Thyroid gland (tissue), 4 donors: ENCODE measurements at regions not wholly inside any gene's neighbourhood (a gene's known extent, or its start where the extent isn't known, plus 50 kb on each side); places are given as distances from the start of the nearest gene placed in this dataset.

Experiments
- DNase-seq, 2 donors: peaks; one replicate each; pipeline ENCODE4 v3.0.0-alpha.2; 2019
- H3K27ac ChIP-seq, 3 donors: fragments of 200-600 bp; sonication (generic); 1 replicate in 2 of 3; 2 replicates in 1 of 3; pipeline ENCODE4 v1.5.1; 2016 to 2019; ENCODE audit warnings: mild to moderate bottlenecking in 1 of 3, moderate library complexity in 1 of 3
- H3K27me3 ChIP-seq: fragments of 200-600 bp; sonication (generic); one replicate; pipeline ENCODE4 v1.5.1; 2019
- H3K36me3 ChIP-seq, 2 donors: fragments of 200-600 bp; sonication (generic); one replicate each; pipeline ENCODE4 v1.5.1; 2016 to 2019
- H3K4me1 ChIP-seq, 2 donors: fragments of 200-600 bp; sonication (generic); one replicate each; pipeline ENCODE4 v1.5.1; 2017 to 2019
- H3K4me3 ChIP-seq, 3 donors: fragments of 200-600 bp; sonication (generic); replicated peaks in 1 of 3; 1 replicate in 2 of 3; 2 replicates in 1 of 3; pipeline ENCODE4 v1.5.1; 2016; ENCODE audit warnings: mild to moderate bottlenecking in 1 of 3
- H3K9me3 ChIP-seq: fragments of 200-600 bp; sonication (generic); one replicate; pipeline ENCODE4 v1.5.1; 2017
- POLR2A ChIP-seq, 2 donors: fragments of 450-650 bp; IDR thresholded peaks; one replicate each; pipeline ENCODE4 v1.6.1; 2017; ENCODE audit warnings: antibody characterized with exemption in 2 of 2, mild to moderate bottlenecking in 2 of 2, moderate library complexity in 1 of 2
- WGBS, 2 donors: methylation state at CpG; one replicate each; pipeline ENCODE4 v1.1.5; 2017; 5-methylcytosine and 5-hydroxymethylcytosine counted together
- intact Hi-C: fragments of 100-400 bp; cut with DNase I; formaldehyde crosslinking; loops from one replicate; pipeline ENCODE4 v1.15.1; 2023
- TF ChIP-seq, protein P1 (sequence below), 6 experiments: fragments of 200-600 bp in 3 of 6; fragments of 450-650 bp in 3 of 6; sonication (generic) in 3 of 6; IDR thresholded peaks; one replicate each; pipeline ENCODE4 v1.5.1; 2016 to 2019; ENCODE audit warnings: antibody characterized with exemption in 6 of 6, mild to moderate bottlenecking in 2 of 6, inconsistent platforms in 1 of 6, moderate library complexity in 1 of 6

DNA sequence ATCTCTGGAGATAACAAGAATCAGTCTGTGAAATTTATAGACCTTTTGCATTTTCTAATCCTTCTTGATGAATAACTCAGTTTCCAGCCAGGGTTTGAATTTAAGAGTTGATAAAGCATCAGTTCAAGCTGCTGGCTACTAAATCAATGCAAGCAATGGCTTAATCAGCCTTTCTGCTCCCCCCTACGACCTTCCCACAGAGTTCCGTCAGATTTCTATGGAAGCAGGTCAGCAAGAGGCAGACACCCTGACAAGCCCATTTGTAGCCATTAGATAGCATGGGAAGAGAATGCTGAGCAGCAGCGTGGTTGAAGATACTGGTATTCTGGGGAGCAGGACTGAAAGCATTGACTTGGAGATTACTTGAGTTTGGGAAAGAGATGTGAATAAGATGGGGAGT is 868.1 kb downstream of the KCNJ2 start:
- TF ChIP-seq, protein P1, sequence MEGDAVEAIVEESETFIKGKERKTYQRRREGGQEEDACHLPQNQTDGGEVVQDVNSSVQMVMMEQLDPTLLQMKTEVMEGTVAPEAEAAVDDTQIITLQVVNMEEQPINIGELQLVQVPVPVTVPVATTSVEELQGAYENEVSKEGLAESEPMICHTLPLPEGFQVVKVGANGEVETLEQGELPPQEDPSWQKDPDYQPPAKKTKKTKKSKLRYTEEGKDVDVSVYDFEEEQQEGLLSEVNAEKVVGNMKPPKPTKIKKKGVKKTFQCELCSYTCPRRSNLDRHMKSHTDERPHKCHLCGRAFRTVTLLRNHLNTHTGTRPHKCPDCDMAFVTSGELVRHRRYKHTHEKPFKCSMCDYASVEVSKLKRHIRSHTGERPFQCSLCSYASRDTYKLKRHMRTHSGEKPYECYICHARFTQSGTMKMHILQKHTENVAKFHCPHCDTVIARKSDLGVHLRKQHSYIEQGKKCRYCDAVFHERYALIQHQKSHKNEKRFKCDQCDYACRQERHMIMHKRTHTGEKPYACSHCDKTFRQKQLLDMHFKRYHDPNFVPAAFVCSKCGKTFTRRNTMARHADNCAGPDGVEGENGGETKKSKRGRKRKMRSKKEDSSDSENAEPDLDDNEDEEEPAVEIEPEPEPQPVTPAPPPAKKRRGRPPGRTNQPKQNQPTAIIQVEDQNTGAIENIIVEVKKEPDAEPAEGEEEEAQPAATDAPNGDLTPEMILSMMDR (IDR thresholded peaks at IDR 0.05): no peak
- no peak for TF ChIP-seq POLR2A (IDR thresholded peaks at IDR 0.05)
- H3K9me3 ChIP-seq: no peaks in the 10 kb centered on the region
- intact Hi-C loops: no loop called here

DNA sequence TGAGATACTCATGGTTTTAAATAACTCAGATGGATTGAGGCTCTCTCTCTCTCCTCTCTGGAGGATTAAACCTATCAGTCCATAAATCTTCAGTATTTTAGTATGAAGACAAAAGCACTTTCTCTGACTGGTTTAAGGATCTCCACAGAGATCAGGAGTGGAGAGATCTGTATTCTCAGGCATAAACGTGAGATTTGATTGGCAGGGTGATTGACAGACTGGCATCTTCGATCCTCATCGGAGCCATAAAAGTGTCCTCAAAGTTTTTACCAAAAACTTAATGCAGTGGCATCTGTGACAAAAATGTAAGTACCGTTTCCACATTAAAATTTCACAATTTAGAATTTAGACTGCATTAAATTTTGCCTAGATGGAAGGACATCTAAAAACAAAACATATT is 870.1 kb downstream of the KCNJ2 start:
- Histone ChIP-seq H3K27ac (no peak overlapping the region), H3K27me3 (no peaks in the 10 kb centered on the region), H3K4me1 (no peaks in the 10 kb centered on the region), H3K9me3 (no peaks in the 10 kb centered on the region), H3K4me3 (no peak overlapping the region), H3K36me3 (no peaks in the 10 kb centered on the region)
- WGBS, 2 donors: 87% methylated on average over 4 of the region's 4 CpGs
- DNase-seq: no peak
- no peak for TF ChIP-seq POLR2A (IDR thresholded peaks at IDR 0.05)
- TF ChIP-seq, protein P1 (IDR thresholded peaks at IDR 0.05): no peak
- intact Hi-C loops: no loop called here

More for the DNA sequence above, 868.1 kb downstream of the KCNJ2 start:
- no peak overlapping the region for H3K27ac ChIP-seq
- H3K27me3 ChIP-seq: no peaks in the 10 kb centered on the region
- no peaks in the 10 kb centered on the region for H3K36me3 ChIP-seq
- WGBS, 2 donors: 64% methylated on average over 3 of the region's 3 CpGs
- no peak for DNase-seq
- H3K4me3 ChIP-seq: no peak overlapping the region
- H3K4me1 ChIP-seq: no peaks in the 10 kb centered on the region

DNA sequence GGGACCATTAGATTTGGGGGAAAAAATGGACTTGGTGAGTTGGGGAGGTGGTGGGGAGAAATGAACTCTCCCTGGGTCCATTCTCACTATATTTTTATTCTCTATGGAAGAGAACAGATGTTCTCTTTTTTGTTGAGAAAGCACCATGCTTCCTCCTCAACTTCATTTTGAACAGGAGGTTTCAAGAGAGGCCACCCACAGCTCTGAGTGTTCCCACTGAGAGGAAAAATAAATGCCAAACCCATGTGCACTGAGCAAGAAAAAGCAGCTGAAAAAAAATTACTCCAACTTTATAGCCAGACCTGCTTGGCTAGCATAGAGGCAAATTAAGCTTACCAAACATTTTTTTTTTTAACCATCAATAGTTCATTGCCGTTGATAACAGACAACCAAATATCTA is 883.6 kb downstream of the KCNJ2 start:
- Histone ChIP-seq H3K27ac (no peak overlapping the region), H3K4me1 (peaks cover 4% of the 10 kb centered on the region in 2 donors), H3K9me3 (no peaks in the 10 kb centered on the region), H3K27me3 (no peaks in the 10 kb centered on the region), H3K36me3 (no peaks in the 10 kb centered on the region), H3K4me3 (no peak overlapping the region)
- 55 to 60% methylated on average over 1 of the region's 1 CpG for WGBS, 2 donors
- TF ChIP-seq, protein P1 (IDR thresholded peaks at IDR 0.05): no peak
- no peak for TF ChIP-seq POLR2A (IDR thresholded peaks at IDR 0.05)
- intact Hi-C loops: no loop called here
- DNase-seq: peak; percentile 28 to 32

DNA sequence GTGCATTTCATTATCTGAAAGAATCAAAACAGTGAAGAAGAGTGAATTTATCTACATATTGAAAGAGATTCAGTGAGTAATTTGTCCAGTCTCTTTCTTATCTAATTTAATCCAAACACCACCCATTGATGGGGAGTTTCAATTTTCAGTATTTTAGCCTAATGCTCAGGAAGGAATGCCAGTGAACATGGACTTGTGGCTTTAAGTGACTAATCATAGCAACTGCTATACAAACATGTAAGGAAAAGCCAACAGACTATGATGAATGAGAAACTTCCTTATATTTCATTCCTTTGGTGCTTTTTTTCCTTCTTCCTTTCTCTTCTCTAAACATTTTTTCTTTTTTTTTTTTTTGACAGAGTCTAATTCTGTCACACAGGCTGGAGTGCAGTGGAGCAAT is 885.8 kb downstream of the KCNJ2 start:
- Histone ChIP-seq H3K27ac (no peak overlapping the region), H3K4me1 (peaks cover 0 to 4% of the 10 kb centered on the region in 2 donors)
- TF ChIP-seq POLR2A (IDR thresholded peaks at IDR 0.05): no peak
- TF ChIP-seq, protein P1 (IDR thresholded peaks at IDR 0.05): no peak

DNA sequence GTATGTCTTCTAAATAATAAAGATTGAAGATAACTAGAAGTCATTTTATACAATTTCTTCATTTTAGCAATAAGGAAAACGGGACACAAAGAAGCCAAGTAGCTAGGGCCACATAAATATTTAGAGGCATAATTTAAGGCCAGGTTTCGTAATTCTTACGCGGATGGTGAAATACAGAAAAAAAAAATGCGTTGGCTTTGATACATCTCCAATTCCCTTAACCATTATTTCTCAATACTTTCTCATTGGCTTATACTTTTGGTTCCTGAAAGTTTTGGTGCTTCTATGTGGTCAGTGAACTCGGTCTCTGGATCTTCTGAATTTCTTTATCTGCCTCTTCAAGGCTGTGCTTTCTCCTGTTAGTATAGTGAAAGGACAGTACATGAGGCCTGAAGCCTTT is 888.1 kb downstream of the KCNJ2 start:
- no peak for TF ChIP-seq POLR2A (IDR thresholded peaks at IDR 0.05)
- TF ChIP-seq, protein P1 (IDR thresholded peaks at IDR 0.05): no peak
- H3K27ac ChIP-seq: no peak overlapping the region
- 88 to 93% methylated on average over 6 of the region's 6 CpGs for WGBS, 2 donors
- DNase-seq: no peak
- intact Hi-C loops: no loop called here
- peaks cover 0 to 4% of the 10 kb centered on the region in 2 donors for H3K4me1 ChIP-seq
- no peak overlapping the region for H3K4me3 ChIP-seq
- H3K9me3 ChIP-seq: no peaks in the 10 kb centered on the region
- H3K36me3 ChIP-seq: no peaks in the 10 kb centered on the region
- H3K27me3 ChIP-seq: no peaks in the 10 kb centered on the region

More for the DNA sequence above, 885.8 kb downstream of the KCNJ2 start:
- no peaks in the 10 kb centered on the region for H3K9me3 ChIP-seq
- intact Hi-C loops: no loop called here
- no peaks in the 10 kb centered on the region for H3K36me3 ChIP-seq
- no peak for DNase-seq
- no peak overlapping the region for H3K4me3 ChIP-seq
- H3K27me3 ChIP-seq: no peaks in the 10 kb centered on the region
